Transverse colon (tissue), 4 donors: ENCODE measurements at regions not wholly inside any gene's neighbourhood (a gene's known extent, or its start where the extent isn't known, plus 50 kb on each side); places are given as distances from the start of the nearest gene placed in this dataset.

Experiments
- DNase-seq: peaks from one replicate; pipeline ENCODE4 v3.0.0-alpha.2; 2019
- H3K27ac ChIP-seq, 4 donors: fragments of 200-600 bp; sonication (generic); 2 replicates each; pipeline ENCODE4 v1.5.1; 2016 to 2018; ENCODE audit warnings: inconsistent platforms in 4 of 4
- H3K27me3 ChIP-seq: fragments of 200-600 bp; sonication (generic); 2 replicates; pipeline ENCODE4 v1.5.1; 2017; ENCODE audit warnings: inconsistent platforms
- H3K36me3 ChIP-seq, 4 donors: fragments of 200-600 bp; sonication (generic); 2 replicates each; pipeline ENCODE4 v1.5.1; 2017 to 2019; ENCODE audit warnings: inconsistent platforms in 4 of 4
- H3K4me1 ChIP-seq, 4 donors: fragments of 200-600 bp; sonication (generic); 2 replicates each; pipeline ENCODE4 v1.5.1; 2017 to 2020; ENCODE audit warnings: inconsistent platforms in 4 of 4
- H3K4me3 ChIP-seq, 4 donors: fragments of 200-600 bp; sonication (generic); 1 replicate in 1 of 4; 2 replicates in 3 of 4; pipeline versions ENCODE4 v1.5.1 to v1.6.1; 2017 to 2019; ENCODE audit warnings: inconsistent platforms in 4 of 4
- H3K9me3 ChIP-seq, 2 donors: fragments of 200-600 bp; sonication (generic); 2 replicates each; pipeline ENCODE4 v1.5.1; 2017 to 2019; ENCODE audit warnings: inconsistent platforms in 2 of 2
- CTCF ChIP-seq, 5 experiments: fragments of 200-600 bp in 3 of 5; fragments of 450-650 bp in 2 of 5; sonication (generic) in 3 of 5; IDR thresholded peaks; 1 replicate in 2 of 5; 2 replicates in 3 of 5; pipeline ENCODE4 v1.5.1; 2016 to 2017; ENCODE audit warnings: antibody characterized with exemption in 5 of 5, inconsistent platforms in 3 of 5, mild to moderate bottlenecking in 2 of 5, moderate library complexity in 1 of 5
- EP300 ChIP-seq: sonication (generic); formaldehyde crosslinking; IDR thresholded peaks from one replicate; pipeline ENCODE4 v1.6.1; 2017; ENCODE audit warnings: antibody characterized with exemption, low read depth
- POLR2A ChIP-seq: fragments of 450-650 bp; IDR thresholded peaks from one replicate; pipeline ENCODE4 v1.6.1; 2016; ENCODE audit warnings: antibody characterized with exemption, mild to moderate bottlenecking, moderate library complexity
- POLR2AphosphoS5 ChIP-seq, 3 donors: sonication (generic); formaldehyde crosslinking; IDR thresholded peaks; one replicate each; pipeline ENCODE4 v1.6.1; 2016; ENCODE audit warnings: antibody characterized with exemption in 3 of 3
- WGBS, 2 donors: methylation state at CpG; one replicate each; pipeline ENCODE4 v1.1.5; 2018; ENCODE audit warnings: low coverage in 1 of 2; 5-methylcytosine and 5-hydroxymethylcytosine counted together
- in situ Hi-C, 4 donors: fragments of 200-750 bp; cut with MboI; loops; one replicate each; pipeline versions ENCODE4 v1.15.0 to v1.15.1; 2017; ENCODE audit warnings: low sequenced_read_pairs in 3 of 4, low pct_ligation_motif_present in 1 of 4, low pct_unique_long_range_greater_than_20kb in 1 of 4
- intact Hi-C: fragments of 100-400 bp; cut with DNase I; formaldehyde crosslinking; loops from one replicate; pipeline ENCODE4 v1.15.1; 2023; ENCODE audit warnings: low total_unique reads

- no peaks in the 10 kb centered on the region for H3K4me1 ChIP-seq
- in situ Hi-C loops = no loop called here
- 90% methylated on average over 5 of the region's 5 CpGs; no CpG with 5 or more reads in 1 of the 2 donors for WGBS, 2 donors
- no peak overlapping the region for H3K27ac ChIP-seq
- H3K4me3 ChIP-seq = no peak overlapping the region
- intact Hi-C loops = no loop called here
- peaks cover 5 to 23% of the 10 kb centered on the region in 2 donors for H3K9me3 ChIP-seq
- no peaks in the 10 kb centered on the region for H3K27me3 ChIP-seq
- DNase-seq = no peak
- H3K36me3 ChIP-seq = peaks cover 0 to 4% (median 0%) of the 10 kb centered on the region in 4 donors
- TF ChIP-seq POLR2AphosphoS5 (IDR thresholded peaks at IDR 0.05) (no peak), EP300 (no peak), POLR2A (no peak), CTCF (IDR thresholded peaks at IDR 0.05) (no peak)
Measured at GRCh38 chr19:27735314-27735713, 1477.6 kb downstream of the UQCRFS1 start.

GRCh38 chr19:27734496-27735220 is 1478.3 kb downstream of the UQCRFS1 start:
- peaks cover 5 to 23% of the 10 kb centered on the region in 2 donors for H3K9me3 ChIP-seq
- H3K27me3 ChIP-seq = no peaks in the 10 kb centered on the region
- peaks cover 0 to 9% (median 0%) of the 10 kb centered on the region in 4 donors for H3K36me3 ChIP-seq
- H3K4me3 ChIP-seq = no peak overlapping the region
- no peak for DNase-seq
- intact Hi-C loops = no loop called here
- H3K4me1 ChIP-seq = no peaks in the 10 kb centered on the region
- TF ChIP-seq POLR2AphosphoS5 (IDR thresholded peaks at IDR 0.05) (no peak), EP300 (no peak), CTCF (IDR thresholded peaks at IDR 0.05) (no peak), POLR2A (no peak)
- H3K27ac ChIP-seq = no peak overlapping the region
- in situ Hi-C loops = no loop called here
- WGBS, 2 donors = 80 to 89% methylated on average over 2 to 5 of the region's 5 CpGs

GRCh38 chr19:27733551-27734266 is 1479.2 kb downstream of the UQCRFS1 start:
- H3K36me3 ChIP-seq = peaks cover 0 to 9% (median 0%) of the 10 kb centered on the region in 4 donors
- 94 to 100% methylated on average over 1 to 4 of the region's 4 CpGs for WGBS, 2 donors

More at GRCh38 chr19:27733551-27734266, 1479.2 kb downstream of the UQCRFS1 start:
- intact Hi-C loops = no loop called here
- no peak for TF ChIP-seq POLR2A
- no peak for TF ChIP-seq POLR2AphosphoS5 (IDR thresholded peaks at IDR 0.05)
- no peak for TF ChIP-seq EP300
- TF ChIP-seq CTCF (IDR thresholded peaks at IDR 0.05) = no peak
- H3K27ac ChIP-seq = no peak overlapping the region
- peaks cover 5 to 24% of the 10 kb centered on the region in 2 donors for H3K9me3 ChIP-seq
- H3K4me1 ChIP-seq = no peaks in the 10 kb centered on the region
- no peaks in the 10 kb centered on the region for H3K27me3 ChIP-seq
- H3K4me3 ChIP-seq = no peak overlapping the region
- DNase-seq = no peak
- in situ Hi-C loops = no loop called here
